ENCODE measurements at regions not wholly inside any gene's neighbourhood (a gene's known extent, or its start where the extent isn't known, plus 50 kb on each side); places are given as distances from the start of the nearest gene placed in this dataset.
A peak's percentile ranks its signal among the peaks of the same experiment; 100 is the strongest.

GRCh38 chr10:4063717-4064116 is 278.7 kb upstream of the KLF6 start:
- DNase-seq, result no peak

GRCh38 chr10:4062751-4063150 is 277.7 kb upstream of the KLF6 start:
- DNase-seq, result no peak

- no peak for DNase-seq
Measured at GRCh38 chr10:4062072-4062471, 277.1 kb upstream of the KLF6 start.

- DNase-seq, result no peak
Measured at GRCh38 chr10:4061441-4061951, 276.5 kb upstream of the KLF6 start.

GRCh38 chr10:4059471-4060138 is 274.6 kb upstream of the KLF6 start:
- DNase-seq, result peak in 1 of 2 experiments; percentile 7

GRCh38 chr10:4058514-4059029 is 273.6 kb upstream of the KLF6 start:
- no peak for DNase-seq

- no peak for DNase-seq
Measured at GRCh38 chr10:4057725-4058513, 272.9 kb upstream of the KLF6 start.

- DNase-seq, result no peak
Measured at GRCh38 chr10:4057021-4057420, 272.0 kb upstream of the KLF6 start.

GRCh38 chr10:4054656-4055435 is 269.8 kb upstream of the KLF6 start:
- no peak for DNase-seq

- DNase-seq, result no peak
Measured at GRCh38 chr10:4053940-4054339, 268.9 kb upstream of the KLF6 start.

- no peak for DNase-seq
Measured at GRCh38 chr10:4051641-4052151, 266.7 kb upstream of the KLF6 start.

- no peak for DNase-seq
Measured at GRCh38 chr10:4051011-4051640, 266.1 kb upstream of the KLF6 start.

- DNase-seq, result no peak
Measured at GRCh38 chr10:4050061-4050460, 265.1 kb upstream of the KLF6 start.

GRCh38 chr10:4049348-4049747 is 264.3 kb upstream of the KLF6 start:
- DNase-seq, result no peak

GRCh38 chr10:4048236-4048864 is 263.3 kb upstream of the KLF6 start:
- no peak for DNase-seq

GRCh38 chr10:4046712-4047354 is 261.8 kb upstream of the KLF6 start:
- DNase-seq, result no peak

- DNase-seq, result no peak
Measured at GRCh38 chr10:4046030-4046429, 261.0 kb upstream of the KLF6 start.

- DNase-seq, result no peak
Measured at GRCh38 chr10:4043897-4044665, 259.1 kb upstream of the KLF6 start.

- DNase-seq, result no peak
Measured at GRCh38 chr10:4041635-4042034, 256.6 kb upstream of the KLF6 start.

GRCh38 chr10:4038000-4038399 is 253.0 kb upstream of the KLF6 start:
- DNase-seq, result no peak

- DNase-seq, result no peak
Measured at GRCh38 chr10:4035599-4035945, 250.6 kb upstream of the KLF6 start.
